GM12878 (cell line): ENCODE measurements at regions not wholly inside any gene's neighbourhood (a gene's known extent, or its start where the extent isn't known, plus 50 kb on each side); places are given as distances from the start of the nearest gene placed in this dataset.

Experiments
- ATAC-seq: fragments of 200-7000 bp; cut with Tn5 transposase; 3 replicates; pipeline ENCODE4 v1.9.1; 2020; ENCODE audit warnings: mild to moderate bottlenecking, moderate library complexity
- BruUV-seq: library from RNA; stranded (reverse); fragments of 400-500 nt; replicated peaks from 2 replicates; lab custom pipeline; 2021; lab: Mats Ljungman, UMichigan
- CTCF ChIA-PET: fragments of 300-600 bp; sonication (Branson Sonifier 250); formaldehyde crosslinking; extraction: SDS; loops from one replicate; lab custom pipeline; 2021; ENCODE audit warnings: inconsistent platforms; lab: Yijun Ruan, JAX
- POLR2A ChIA-PET: fragments of 350-600 bp; formaldehyde crosslinking; extraction: SDS; loops from one replicate; lab custom pipeline; 2021; ENCODE audit warnings: inconsistent platforms; lab: Charles Lee
- RAD21 ChIA-PET: fragments of 300-600 bp; sonication (Branson Sonifier 250); formaldehyde crosslinking; loops from one replicate; lab custom pipeline; 2023; ENCODE audit warnings: antibody characterized with exemption; ENCODE audit not compliant: unreplicated experiment; lab: Charles Lee
- SMC1A ChIA-PET: fragments of 300-600 bp; sonication (Branson Sonifier 250); formaldehyde crosslinking; loops from one replicate; lab custom pipeline; 2023; ENCODE audit not compliant: unreplicated experiment, uncharacterized antibody; lab: Charles Lee
- DNase-seq: peaks from one replicate; pipeline ENCODE4 v3.0.0-alpha.2; 2011; ENCODE audit warnings: low read depth, low spot score
- FAIRE-seq: peaks from 3 replicates; lab custom pipeline; 2011; peaks lifted over from hg19 to GRCh38; lab: Jason Lieb, UNC
- H2AFZ ChIP-seq: 2 replicates; pipeline ENCODE4 v1.6.0; 2011; ENCODE audit warnings: low read depth, low read length, control low read depth; ENCODE audit not compliant: control insufficient read depth
- H3K27ac ChIP-seq: 2 replicates; pipeline ENCODE4 v1.5.1; 2011; ENCODE audit warnings: control low read depth; ENCODE audit not compliant: control insufficient read depth, insufficient read depth
- H3K27me3 ChIP-seq, 2 experiments: replicated peaks in 1 of 2; 2 replicates each; pipeline versions ENCODE4 v1.6.0 to v1.6.1; 2011; ENCODE audit warnings: low read length in 1 of 2; ENCODE audit not compliant: control insufficient read depth in 2 of 2, insufficient read depth in 2 of 2
- H3K36me3 ChIP-seq, 2 experiments: 2 replicates each; pipeline ENCODE4 v1.5.1; 2011; ENCODE audit warnings: low read length in 1 of 2; ENCODE audit not compliant: control insufficient read depth in 2 of 2, insufficient read depth in 2 of 2
- H3K4me1 ChIP-seq: 2 replicates; pipeline ENCODE4 v1.6.1; 2011; ENCODE audit warnings: mild to moderate bottlenecking, low read length, moderate library complexity, mixed read lengths; ENCODE audit not compliant: control insufficient read depth, insufficient read depth
- H3K4me2 ChIP-seq: 2 replicates; pipeline ENCODE4 v1.6.0; 2011; ENCODE audit warnings: control low read depth; ENCODE audit not compliant: control insufficient read depth, insufficient read depth
- H3K4me3 ChIP-seq: fragments of 200-600 bp; sonication (generic); 2 replicates; pipeline ENCODE4 v1.5.1; 2016
- H3K79me2 ChIP-seq: 2 replicates; pipeline ENCODE4 v1.6.0; 2011; ENCODE audit warnings: low read length; ENCODE audit not compliant: control insufficient read depth, insufficient read depth
- H3K9ac ChIP-seq: 2 replicates; pipeline ENCODE4 v1.8.0; 2011; ENCODE audit warnings: low read length, control low read depth, mixed read lengths; ENCODE audit not compliant: control insufficient read depth, insufficient read depth
- H3K9me3 ChIP-seq: replicated peaks from 3 replicates; pipeline ENCODE4 v1.5.1; 2011; ENCODE audit warnings: mild to moderate bottlenecking, low read length; ENCODE audit not compliant: control insufficient read depth, insufficient read depth
- H4K20me1 ChIP-seq: 2 replicates; pipeline ENCODE4 v1.6.0; 2011; ENCODE audit not compliant: control insufficient read depth, insufficient read depth
- FOXM1 ChIP-seq: IDR thresholded peaks from 2 replicates; pipeline ENCODE4 v1.6.1; 2012; ENCODE audit warnings: low read depth, mild to moderate bottlenecking, inconsistent platforms, low read length, moderate library complexity
- GATAD2B ChIP-seq: fragments of 450-650 bp; conservative IDR thresholded peaks from 2 replicates; pipeline ENCODE4 v1.6.1; 2017; ENCODE audit warnings: low read depth, mild to moderate bottlenecking, moderate library complexity
- MTA3 ChIP-seq: IDR thresholded peaks from 2 replicates; pipeline ENCODE4 v1.6.1; 2012; ENCODE audit warnings: low read length, inconsistent platforms, borderline replicate concordance
- MYB ChIP-seq: fragments of 150-350 bp; IDR thresholded peaks from 2 replicates; pipeline ENCODE4 v1.6.1; 2014; ENCODE audit warnings: mild to moderate bottlenecking, low read depth, low read length, borderline replicate concordance
- POU2F2 ChIP-seq: IDR thresholded peaks from 3 replicates; pipeline ENCODE4 v1.6.1; 2011; ENCODE audit warnings: low read depth, mild to moderate bottlenecking, low read length, borderline replicate concordance
- TCF7 ChIP-seq: IDR thresholded peaks from 2 replicates; pipeline ENCODE4 v1.6.1; 2014; ENCODE audit warnings: antibody characterized with exemption, borderline replicate concordance
- WGBS: methylation state at CpG from one replicate; pipeline ENCODE4 v1.1.6; 2016; ENCODE audit warnings: low lambda C conversion rate; ENCODE audit not compliant: insufficient replicate concordance, insufficient coverage; ENCODE audit errors: missing lambda C conversion rate; 5-methylcytosine and 5-hydroxymethylcytosine counted together
- in situ Hi-C: fragments of 300-500 bp; cut with MboI; formaldehyde crosslinking; loops from 9 replicates; pipeline ENCODE4 v1.14.3; 2018; ENCODE audit warnings: mixed read lengths
- intact Hi-C: fragments of 100-400 bp; cut with micrococcal nuclease; formaldehyde crosslinking; loops from one replicate; pipeline ENCODE4 v1.14.2; 2022; ENCODE audit not compliant: unreplicated experiment
- TF ChIP-seq, protein P1 (sequence below): IDR thresholded peaks from 2 replicates; pipeline ENCODE4 v1.6.1; 2011; ENCODE audit warnings: low read depth, low read length, improper control_type of control experiment, borderline replicate concordance

DNA sequence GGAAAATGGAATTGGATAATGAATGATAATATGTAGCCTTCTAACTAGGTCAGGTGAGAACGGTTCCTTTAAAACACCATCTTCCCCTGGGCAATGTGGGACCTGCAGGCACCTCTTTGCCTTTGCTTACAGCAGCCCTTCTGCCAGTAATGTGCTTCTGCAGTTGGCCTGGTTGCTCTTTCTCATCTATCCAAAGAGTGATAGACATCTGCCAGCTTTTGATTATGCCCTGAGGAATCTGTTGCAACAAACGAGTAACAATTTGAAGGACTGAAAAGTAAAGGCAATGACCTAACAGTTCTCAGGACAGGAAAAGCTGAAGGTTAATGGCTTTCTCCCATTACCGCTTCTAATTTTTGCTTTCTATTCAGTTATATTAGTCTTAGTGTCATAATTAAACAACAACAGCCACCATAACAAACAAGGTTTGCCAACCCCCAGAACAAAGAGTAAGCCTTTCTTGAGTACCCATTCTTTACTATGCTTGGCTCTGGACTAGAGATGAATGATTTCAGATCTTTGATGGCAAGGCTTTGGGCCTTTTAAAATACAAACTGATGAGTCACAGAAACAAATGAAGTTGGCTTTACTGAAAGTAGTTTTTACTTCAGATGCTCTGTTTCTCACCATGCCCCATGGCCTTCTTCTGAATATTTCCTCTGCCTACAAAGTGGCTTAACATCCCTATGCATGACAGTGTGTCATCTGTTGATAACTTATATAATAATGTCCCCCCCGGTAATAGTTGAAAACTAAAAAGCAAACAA is 76.1 kb upstream of the KRR1 start:
- H4K20me1 ChIP-seq = no peaks in the 10 kb centered on the region
- TF ChIP-seq, protein P1, sequence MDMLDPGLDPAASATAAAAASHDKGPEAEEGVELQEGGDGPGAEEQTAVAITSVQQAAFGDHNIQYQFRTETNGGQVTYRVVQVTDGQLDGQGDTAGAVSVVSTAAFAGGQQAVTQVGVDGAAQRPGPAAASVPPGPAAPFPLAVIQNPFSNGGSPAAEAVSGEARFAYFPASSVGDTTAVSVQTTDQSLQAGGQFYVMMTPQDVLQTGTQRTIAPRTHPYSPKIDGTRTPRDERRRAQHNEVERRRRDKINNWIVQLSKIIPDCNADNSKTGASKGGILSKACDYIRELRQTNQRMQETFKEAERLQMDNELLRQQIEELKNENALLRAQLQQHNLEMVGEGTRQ = no peak
- TF ChIP-seq POU2F2 (no peak), TCF7 (no peak), MTA3 (no peak), MYB (no peak), GATAD2B (no peak), FOXM1 (no peak)
- no peak overlapping the region for H3K4me2 ChIP-seq
- H3K79me2 ChIP-seq = no peaks in the 10 kb centered on the region
- BruUV-seq = no TSS peak
- intact Hi-C loops (no loop called here), in situ Hi-C loops (no loop called here)
- no peaks in the 10 kb centered on the region for H3K4me1 ChIP-seq
- ChIA-PET SMC1A (no interaction called here), POLR2A (no interaction called here), CTCF (no interaction called here), RAD21 (no interaction called here)
- no peak for FAIRE-seq
- no peaks in the 10 kb centered on the region for H3K27me3 ChIP-seq
- H3K36me3 ChIP-seq = no peaks in the 10 kb centered on the region
- H3K27ac ChIP-seq = no peak overlapping the region
- ATAC-seq = no peak
- DNase-seq = no peak
- H3K4me3 ChIP-seq = no peak overlapping the region
- WGBS = 46% methylated on average over 4 of the region's 4 CpGs
- H2AFZ ChIP-seq = no peak overlapping the region
- no peaks in the 10 kb centered on the region for H3K9me3 ChIP-seq
- H3K9ac ChIP-seq = no peak overlapping the region
